Activated CD4-positive, alpha-beta memory T cell treated with anti-CD3 and anti-CD28 coated beads for 36 hours (primary cell): ENCODE measurements at regions not wholly inside any gene's neighbourhood (a gene's known extent, or its start where the extent isn't known, plus 50 kb on each side); places are given as distances from the start of the nearest gene placed in this dataset.

ENCODE experiments used
- CTCF ChIA-PET: fragments of 350-600 bp; sonication (Branson Sonifier 250); formaldehyde crosslinking; loops from one replicate; lab custom pipeline; 2021; ENCODE audit warnings: antibody characterized with exemption, inconsistent platforms; lab: Charles Lee
- POLR2A ChIA-PET: fragments of 350-600 bp; sonication (Branson Sonifier 250); formaldehyde crosslinking; loops from one replicate; lab custom pipeline; 2021; ENCODE audit warnings: antibody characterized with exemption; lab: Charles Lee
- DNase-seq: peaks from one replicate; pipeline ENCODE4 v3.0.0-alpha.2; 2020
- H3K27ac Mint-ChIP-seq: one replicate; pipeline ENCODE4 v1.8.0; 2021; ENCODE audit warnings: mixed read lengths
- H3K27me3 Mint-ChIP-seq: one replicate; pipeline ENCODE4 v1.8.0; 2021; ENCODE audit warnings: mixed read lengths
- H3K36me3 Mint-ChIP-seq: one replicate; pipeline ENCODE4 v1.8.0; 2021; ENCODE audit warnings: mixed read lengths
- H3K4me1 Mint-ChIP-seq: one replicate; pipeline ENCODE4 v1.8.0; 2021; ENCODE audit warnings: low read depth, mixed read lengths
- H3K4me3 Mint-ChIP-seq: one replicate; pipeline ENCODE4 v1.8.0; 2021; ENCODE audit warnings: mild to moderate bottlenecking, mixed read lengths
- H3K9me3 Mint-ChIP-seq: one replicate; pipeline ENCODE4 v1.8.0; 2021; ENCODE audit warnings: mixed read lengths
- intact Hi-C: fragments of 100-400 bp; cut with micrococcal nuclease; formaldehyde crosslinking; loops from one replicate; pipeline ENCODE4 v1.15.1; 2023

- POLR2A ChIA-PET = no interaction called here
- Mint-ChIP-seq H3K27ac (no peak overlapping the region), H3K4me1 (peaks cover 2% of the 10 kb centered on the region), H3K4me3 (no peak overlapping the region), H3K36me3 (no peaks in the 10 kb centered on the region), H3K9me3 (peaks cover 2% of the 10 kb centered on the region), H3K27me3 (no peaks in the 10 kb centered on the region)
- CTCF ChIA-PET = interaction anchor here (1.1 kb wide), 1 partner anchor 45 kb away, joined by 3 read pairs; no protein-coding TSS in a partner anchor
- intact Hi-C loops = no loop called here
- DNase-seq = no peak
These were observed 1181.6 kb downstream of the TBC1D22A start for GRCh38 chr22:47943729-47944700.

- Mint-ChIP-seq H3K4me1 (peaks cover 2% of the 10 kb centered on the region), H3K4me3 (no peak overlapping the region), H3K27me3 (peaks cover 1% of the 10 kb centered on the region), H3K36me3 (no peaks in the 10 kb centered on the region), H3K27ac (no peak overlapping the region), H3K9me3 (peaks cover 13% of the 10 kb centered on the region)
- CTCF ChIA-PET = no interaction called here
- POLR2A ChIA-PET = no interaction called here
- DNase-seq = no peak
- intact Hi-C loops = no loop called here
These were observed 1177.8 kb downstream of the TBC1D22A start for GRCh38 chr22:47940211-47940610.

DNA sequence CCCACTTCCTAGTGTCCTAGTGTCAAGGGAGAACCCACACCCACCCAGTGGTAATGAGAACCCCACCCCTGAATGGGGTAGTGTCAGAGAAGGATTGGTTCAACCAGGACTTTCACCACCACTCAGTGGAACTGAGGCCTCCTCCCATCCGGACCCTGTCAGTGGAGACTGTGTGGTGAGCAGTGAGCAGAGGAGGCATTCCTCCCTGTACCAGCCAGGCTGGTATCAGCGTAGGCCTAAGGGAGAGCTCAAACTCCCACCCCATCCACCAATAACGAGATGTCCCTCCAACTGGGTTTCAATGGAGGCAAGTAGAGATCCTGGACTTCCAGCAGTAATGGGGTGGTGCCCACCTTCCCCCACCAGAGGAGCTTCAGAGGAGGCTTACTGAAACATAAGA is 1171.4 kb downstream of the TBC1D22A start:
- peaks cover 29% of the 10 kb centered on the region for H3K9me3 Mint-ChIP-seq
- CTCF ChIA-PET = no interaction called here
- H3K4me3 Mint-ChIP-seq = no peak overlapping the region

DNA sequence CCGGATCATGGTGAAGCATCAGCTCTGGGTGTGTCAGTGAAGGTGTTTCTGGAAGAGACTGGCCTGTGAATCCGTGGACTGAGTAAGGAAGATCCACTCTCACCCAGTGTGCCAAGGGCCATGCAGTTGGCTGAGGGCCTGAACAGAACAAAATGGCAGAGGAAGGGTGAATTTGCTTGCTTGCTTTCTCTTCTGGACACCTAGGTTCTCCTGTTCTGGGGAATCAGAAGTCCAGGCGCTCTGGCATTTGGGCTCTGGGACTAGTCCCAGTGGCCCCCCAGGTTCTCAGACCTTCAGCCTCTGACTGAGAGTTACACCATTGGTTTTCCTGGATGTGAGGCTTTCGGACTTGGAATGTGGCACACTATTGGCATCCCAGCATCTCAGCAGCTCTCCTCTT is 1170.8 kb downstream of the TBC1D22A start:
- Mint-ChIP-seq H3K4me3 (no peak overlapping the region), H3K27me3 (peaks cover 10% of the 10 kb centered on the region), H3K27ac (no peak overlapping the region), H3K4me1 (no peaks in the 10 kb centered on the region), H3K9me3 (peaks cover 29% of the 10 kb centered on the region), H3K36me3 (no peaks in the 10 kb centered on the region)
- intact Hi-C loops = no loop called here
- ChIA-PET CTCF (no interaction called here), POLR2A (no interaction called here)
- no peak for DNase-seq

More for the DNA sequence above, 1171.4 kb downstream of the TBC1D22A start:
- intact Hi-C loops = no loop called here
- Mint-ChIP-seq H3K27ac (no peak overlapping the region), H3K27me3 (peaks cover 9% of the 10 kb centered on the region), H3K4me1 (no peaks in the 10 kb centered on the region), H3K36me3 (no peaks in the 10 kb centered on the region)
- no peak for DNase-seq
- POLR2A ChIA-PET = no interaction called here

DNA sequence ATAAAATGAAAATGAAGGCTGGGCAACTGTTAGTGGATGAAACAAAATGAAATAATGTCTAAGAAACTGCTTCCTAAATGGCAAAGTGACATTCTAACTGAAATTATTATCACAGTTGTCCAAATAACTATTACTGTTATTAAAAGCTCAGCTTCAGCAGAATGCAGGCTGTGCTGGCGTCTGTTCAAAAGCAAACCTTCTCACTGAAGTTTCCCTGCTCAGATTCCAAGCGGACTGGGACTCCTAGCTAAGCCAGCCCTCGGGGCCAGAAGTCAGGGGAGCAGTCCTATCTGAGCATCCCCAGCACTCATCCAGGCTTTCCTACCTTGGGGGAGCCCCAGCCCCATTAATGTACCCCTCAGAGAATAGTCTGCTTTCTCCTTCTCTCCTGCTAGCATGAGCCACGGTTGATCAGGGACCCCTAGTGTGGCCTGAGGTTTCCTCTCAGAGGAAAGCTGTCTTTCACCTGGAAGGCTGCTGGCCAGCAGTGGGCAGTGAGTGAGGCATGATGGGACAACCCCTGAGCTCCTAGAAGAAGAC is 1167.3 kb downstream of the TBC1D22A start:
- Mint-ChIP-seq H3K4me1 (no peaks in the 10 kb centered on the region), H3K9me3 (peaks cover 16% of the 10 kb centered on the region), H3K27ac (no peak overlapping the region), H3K27me3 (peaks cover 16% of the 10 kb centered on the region), H3K36me3 (no peaks in the 10 kb centered on the region), H3K4me3 (no peak overlapping the region)
- DNase-seq = no peak
- POLR2A ChIA-PET = no interaction called here
- CTCF ChIA-PET = no interaction called here
- intact Hi-C loops = no loop called here

- Mint-ChIP-seq H3K27me3 (peaks cover 16% of the 10 kb centered on the region), H3K27ac (no peak overlapping the region), H3K4me3 (no peak overlapping the region), H3K36me3 (no peaks in the 10 kb centered on the region), H3K9me3 (peaks cover 11% of the 10 kb centered on the region), H3K4me1 (no peaks in the 10 kb centered on the region)
- CTCF ChIA-PET = no interaction called here
- POLR2A ChIA-PET = no interaction called here
- intact Hi-C loops = no loop called here
- DNase-seq = no peak
These were observed 1166.6 kb downstream of the TBC1D22A start for GRCh38 chr22:47929073-47929472.

DNA sequence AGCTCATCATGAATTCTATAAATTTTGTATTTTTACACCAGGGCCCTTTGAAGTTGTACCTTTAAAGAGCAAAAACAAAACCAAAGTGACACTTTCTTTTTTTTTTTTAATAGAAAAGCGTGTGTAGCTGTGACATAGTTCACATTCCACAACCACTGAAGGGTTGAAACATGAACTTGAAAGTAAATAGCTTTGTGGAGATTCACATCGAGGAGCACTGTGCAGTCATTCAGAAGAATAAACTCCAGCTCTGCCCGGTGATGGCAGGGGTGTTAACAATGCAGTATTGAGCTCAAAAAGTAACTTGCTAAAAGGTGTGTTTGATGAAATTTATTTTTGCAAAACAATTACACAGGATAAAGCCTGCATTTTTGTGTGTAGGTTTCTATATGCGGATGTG is 1166.2 kb downstream of the TBC1D22A start:
- POLR2A ChIA-PET = no interaction called here
- Mint-ChIP-seq H3K4me1 (no peaks in the 10 kb centered on the region), H3K4me3 (no peak overlapping the region), H3K36me3 (no peaks in the 10 kb centered on the region), H3K27me3 (peaks cover 16% of the 10 kb centered on the region), H3K9me3 (peaks cover 7% of the 10 kb centered on the region), H3K27ac (no peak overlapping the region)
- CTCF ChIA-PET = interaction anchor here (0.6 kb wide), 1 partner anchor 30 kb away, joined by 3 read pairs; no protein-coding TSS in a partner anchor
- intact Hi-C loops = no loop called here
- no peak for DNase-seq

DNA sequence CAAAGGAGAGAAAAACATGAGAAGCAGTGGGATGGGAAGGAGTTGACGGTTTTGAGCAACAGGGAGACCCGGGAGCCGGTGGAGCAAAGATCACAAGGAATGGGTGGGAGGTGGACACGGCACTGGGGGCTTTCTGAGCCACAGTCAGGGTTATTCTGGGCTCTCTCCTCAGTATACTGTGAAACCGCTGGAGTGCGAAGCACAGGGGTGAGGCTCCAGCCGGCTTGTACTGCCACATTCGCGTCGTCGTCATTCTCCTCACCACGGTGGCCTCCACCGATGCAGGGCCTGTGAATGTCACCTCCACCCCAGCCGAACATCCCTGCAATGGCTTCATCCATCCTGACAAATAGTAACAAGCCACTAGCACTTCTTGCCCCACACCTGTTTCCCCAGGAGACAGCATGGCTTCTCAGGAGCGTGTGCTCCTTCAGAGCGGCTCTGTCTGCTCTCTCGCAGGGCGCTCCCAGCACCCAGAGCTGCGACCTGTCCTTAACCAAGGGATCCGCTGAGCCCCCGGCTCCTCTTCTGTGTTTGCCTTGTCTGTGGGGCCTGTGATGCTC is 1165.3 kb downstream of the TBC1D22A start:
- no peak for DNase-seq
- Mint-ChIP-seq H3K9me3 (peaks cover 4% of the 10 kb centered on the region), H3K27me3 (peaks cover 16% of the 10 kb centered on the region), H3K4me3 (no peak overlapping the region), H3K36me3 (no peaks in the 10 kb centered on the region), H3K27ac (no peak overlapping the region), H3K4me1 (no peaks in the 10 kb centered on the region)
- ChIA-PET POLR2A (no interaction called here), CTCF (interaction anchor here (0.6 kb wide), 1 partner anchor 29 kb away, joined by 3 read pairs; no protein-coding TSS in a partner anchor)
- intact Hi-C loops = no loop called here

GRCh38 chr22:47923011-47923427 is 1160.6 kb downstream of the TBC1D22A start:
- H3K4me3 Mint-ChIP-seq = no peak overlapping the region
- POLR2A ChIA-PET = no interaction called here
- CTCF ChIA-PET = no interaction called here

GRCh38 chr22:47921906-47922305 is 1159.5 kb downstream of the TBC1D22A start:
- ChIA-PET CTCF (no interaction called here), POLR2A (no interaction called here)
- Mint-ChIP-seq H3K36me3 (no peaks in the 10 kb centered on the region), H3K4me3 (no peak overlapping the region), H3K4me1 (peaks cover 7% of the 10 kb centered on the region), H3K27me3 (peaks cover 2% of the 10 kb centered on the region), H3K27ac (no peak overlapping the region), H3K9me3 (no peaks in the 10 kb centered on the region)
- intact Hi-C loops = no loop called here
- no peak for DNase-seq

More at GRCh38 chr22:47923011-47923427, 1160.6 kb downstream of the TBC1D22A start:
- no peak for DNase-seq
- H3K4me1 Mint-ChIP-seq = peaks cover 6% of the 10 kb centered on the region
- no peaks in the 10 kb centered on the region for H3K9me3 Mint-ChIP-seq
- intact Hi-C loops = no loop called here
- peaks cover 5% of the 10 kb centered on the region for H3K27me3 Mint-ChIP-seq
- H3K36me3 Mint-ChIP-seq = no peaks in the 10 kb centered on the region
- no peak overlapping the region for H3K27ac Mint-ChIP-seq

GRCh38 chr22:47920380-47920959 is 1158.0 kb downstream of the TBC1D22A start:
- H3K4me1 Mint-ChIP-seq = peaks cover 7% of the 10 kb centered on the region
- H3K27ac Mint-ChIP-seq = no peak overlapping the region
- no peaks in the 10 kb centered on the region for H3K36me3 Mint-ChIP-seq
- no peaks in the 10 kb centered on the region for H3K9me3 Mint-ChIP-seq
- intact Hi-C loops = no loop called here
- POLR2A ChIA-PET = no interaction called here
- no peak for DNase-seq
- no peak overlapping the region for H3K4me3 Mint-ChIP-seq
- H3K27me3 Mint-ChIP-seq = no peaks in the 10 kb centered on the region
- CTCF ChIA-PET = no interaction called here

- Mint-ChIP-seq H3K4me3 (no peak overlapping the region), H3K9me3 (no peaks in the 10 kb centered on the region), H3K27me3 (no peaks in the 10 kb centered on the region), H3K36me3 (no peaks in the 10 kb centered on the region), H3K4me1 (peaks cover 7% of the 10 kb centered on the region), H3K27ac (no peak overlapping the region)
- POLR2A ChIA-PET = no interaction called here
- CTCF ChIA-PET = no interaction called here
- no peak for DNase-seq
- intact Hi-C loops = no loop called here
These were observed 1157.4 kb downstream of the TBC1D22A start for GRCh38 chr22:47919893-47920292.
